H1 (cell line): ENCODE measurements at regions not wholly inside any gene's neighbourhood (a gene's known extent, or its start where the extent isn't known, plus 50 kb on each side); places are given as distances from the start of the nearest gene placed in this dataset.
A peak's percentile ranks its signal among the peaks of the same experiment; 100 is the strongest.

Source experiments
- CTCF ChIA-PET: fragments of 300-600 bp; sonication (Branson Sonifier 250); formaldehyde crosslinking; loops from one replicate; lab custom pipeline; 2021; ENCODE audit not compliant: partially characterized antibody; lab: Charles Lee
- POLR2A ChIA-PET: fragments of 300-600 bp; sonication (Branson Sonifier 250); formaldehyde crosslinking; loops from one replicate; lab custom pipeline; 2021; ENCODE audit warnings: inconsistent platforms; ENCODE audit not compliant: partially characterized antibody; lab: Charles Lee
- DNase-seq, 2 experiments: peaks; one replicate each; pipeline versions ENCODE4 v3.0.0 to v3.0.0-alpha.2; 2010 to 2022; ENCODE audit warnings: low spot score in 2 of 2, low read depth in 1 of 2, mixed read lengths in 1 of 2
- FAIRE-seq: peaks from 2 replicates; lab custom pipeline; 2011; peaks lifted over from hg19 to GRCh38; lab: Jason Lieb, UNC
- H2AFZ ChIP-seq: 2 replicates; pipeline ENCODE4 v1.8.1; 2012; ENCODE audit warnings: low read length, inconsistent platforms
- H2AK5ac ChIP-seq: 2 replicates; pipeline ENCODE4 v1.6.1; 2013; ENCODE audit warnings: low read depth, low read length
- H2BK120ac ChIP-seq: replicated peaks from 2 replicates; pipeline ENCODE3; 2013; ENCODE audit warnings: low read depth, low read length, inconsistent platforms
- H2BK12ac ChIP-seq: 2 replicates; pipeline ENCODE4 v1.6.1; 2013; ENCODE audit warnings: low read depth, low read length
- H2BK15ac ChIP-seq: 2 replicates; pipeline ENCODE4 v1.6.1; 2013; ENCODE audit warnings: low read length
- H2BK20ac ChIP-seq: 2 replicates; pipeline ENCODE4 v1.6.1; 2013; ENCODE audit warnings: low read length
- H2BK5ac ChIP-seq: 2 replicates; pipeline ENCODE4 v1.6.1; 2013; ENCODE audit warnings: low read depth, low read length
- H3K14ac ChIP-seq: 2 replicates; pipeline ENCODE4 v1.6.1; 2013; ENCODE audit warnings: inconsistent platforms; ENCODE audit not compliant: insufficient read length
- H3K18ac ChIP-seq: 2 replicates; pipeline ENCODE4 v1.6.1; 2013; ENCODE audit warnings: low read length; ENCODE audit errors: extremely low read depth
- H3K23ac ChIP-seq: 2 replicates; pipeline ENCODE4 v1.6.1; 2013; ENCODE audit warnings: inconsistent platforms; ENCODE audit not compliant: insufficient read length
- H3K23me2 ChIP-seq: 2 replicates; pipeline ENCODE4 v1.6.1; 2013; ENCODE audit warnings: low read depth, low read length
- H3K27ac ChIP-seq: 2 replicates; pipeline ENCODE4 v1.6.1; 2011; ENCODE audit warnings: low read depth, low read length, inconsistent platforms
- H3K27me3 ChIP-seq, 4 experiments: replicated peaks in 1 of 4; 1 replicate in 1 of 4; 2 replicates in 3 of 4; pipeline versions ENCODE4 v1.6.1 to v1.8.1; 2011 to 2013; ENCODE audit warnings: low read length in 3 of 4, mild to moderate bottlenecking in 3 of 4, inconsistent platforms in 2 of 4, mixed read lengths in 2 of 4, moderate library complexity in 1 of 4; ENCODE audit not compliant: control insufficient read depth in 3 of 4, insufficient read depth in 3 of 4; ENCODE audit errors: extremely low read depth in 1 of 4
- H3K36me3 ChIP-seq, 4 experiments: 2 replicates each; pipeline versions ENCODE4 v1.6.1 to v1.8.1; 2011 to 2013; ENCODE audit warnings: mild to moderate bottlenecking in 4 of 4, low read length in 3 of 4, moderate library complexity in 2 of 4, control low read depth in 1 of 4, inconsistent platforms in 1 of 4; ENCODE audit not compliant: insufficient read depth in 4 of 4, control insufficient read depth in 2 of 4
- H3K4ac ChIP-seq: replicated peaks from 2 replicates; pipeline ENCODE3; 2013; ENCODE audit warnings: low read length, low read depth, mixed read lengths, inconsistent platforms; ENCODE audit not compliant: insufficient read length
- H3K4me1 ChIP-seq, 4 experiments: replicated peaks in 1 of 4; 1 replicate in 1 of 4; 2 replicates in 3 of 4; pipeline versions ENCODE4 v1.6.1 to v1.8.1; 2011 to 2013; ENCODE audit warnings: low read length in 3 of 4, inconsistent platforms in 2 of 4, mixed read lengths in 1 of 4; ENCODE audit not compliant: insufficient read depth in 4 of 4, control insufficient read depth in 3 of 4
- H3K4me2 ChIP-seq, 2 experiments: 2 replicates each; pipeline versions ENCODE4 v1.6.1 to v1.8.1; 2011 to 2013; ENCODE audit warnings: low read depth in 2 of 2, low read length in 2 of 2, control low read depth in 1 of 2, inconsistent platforms in 1 of 2, mild to moderate bottlenecking in 1 of 2; ENCODE audit not compliant: insufficient read depth in 1 of 2
- H3K4me3 ChIP-seq, 4 experiments: fragments of 200-600, 300-600 bp in 1 of 4; sonication (generic), shearing (Covaris generic), sonication (Bioruptor Twin) in 1 of 4; 2 replicates each; pipeline versions ENCODE4 v1.5.1 to v1.8.1; 2011 to 2016; ENCODE audit warnings: low read length in 4 of 4, low read depth in 3 of 4, control low read depth in 2 of 4, inconsistent platforms in 2 of 4, mild to moderate bottlenecking in 2 of 4, mixed read lengths in 1 of 4, moderate library complexity in 1 of 4; ENCODE audit not compliant: insufficient read depth in 2 of 4; ENCODE audit errors: extremely low read depth in 1 of 4
- H3K56ac ChIP-seq: replicated peaks from 2 replicates; pipeline ENCODE3; 2013; ENCODE audit warnings: low read depth, mild to moderate bottlenecking, mixed read lengths, low read length, inconsistent platforms; ENCODE audit not compliant: insufficient read length
- H3K79me1 ChIP-seq: 2 replicates; pipeline ENCODE4 v1.6.1; 2013; ENCODE audit warnings: low read depth, low read length, control low read depth
- H3K79me2 ChIP-seq, 2 experiments: 2 replicates each; pipeline versions ENCODE4 v1.6.1 to v1.8.1; 2012 to 2013; ENCODE audit warnings: low read length in 2 of 2, mild to moderate bottlenecking in 2 of 2, inconsistent platforms in 1 of 2; ENCODE audit not compliant: insufficient read depth in 2 of 2, control insufficient read depth in 1 of 2
- H3K9ac ChIP-seq, 4 experiments: replicated peaks in 1 of 4; 1 replicate in 1 of 4; 2 replicates in 3 of 4; pipeline versions ENCODE4 v1.6.1 to v1.8.1; 2011 to 2013; ENCODE audit warnings: low read depth in 3 of 4, low read length in 3 of 4, control low read depth in 2 of 4, mild to moderate bottlenecking in 2 of 4, moderate library complexity in 2 of 4, inconsistent platforms in 1 of 4; ENCODE audit errors: extremely low read depth in 1 of 4
- H3K9me3 ChIP-seq, 2 experiments: 2 replicates each; pipeline versions ENCODE4 v1.6.1 to v1.8.1; 2012 to 2013; ENCODE audit warnings: mild to moderate bottlenecking in 2 of 2, moderate library complexity in 2 of 2, control low read depth in 1 of 2, inconsistent platforms in 1 of 2, low read depth in 1 of 2, low read length in 1 of 2, mixed read lengths in 1 of 2; ENCODE audit not compliant: insufficient read depth in 2 of 2
- H4K20me1 ChIP-seq, 2 experiments: replicated peaks in 1 of 2; 2 replicates each; pipeline versions ENCODE3 to v1.8.1; 2011 to 2013; ENCODE audit warnings: inconsistent platforms in 2 of 2, low read length in 2 of 2, mild to moderate bottlenecking in 1 of 2; ENCODE audit not compliant: insufficient read depth in 2 of 2, control insufficient read depth in 1 of 2
- H4K5ac ChIP-seq: 2 replicates; pipeline ENCODE4 v1.6.1; 2013; ENCODE audit warnings: low read length, low read depth, mixed read lengths, inconsistent platforms; ENCODE audit not compliant: insufficient read length
- H4K8ac ChIP-seq: 2 replicates; pipeline ENCODE4 v1.8.0; 2013; ENCODE audit warnings: mild to moderate bottlenecking, moderate library complexity, low read length, inconsistent platforms; ENCODE audit not compliant: insufficient read depth; ENCODE audit errors: extremely low read depth
- H4K91ac ChIP-seq: replicated peaks from 2 replicates; pipeline ENCODE3; 2013; ENCODE audit warnings: low read length, mixed read lengths, inconsistent platforms; ENCODE audit not compliant: insufficient read length
- BRCA1 ChIP-seq: IDR thresholded peaks from 2 replicates; pipeline ENCODE4 v1.6.1; 2012; ENCODE audit warnings: low read depth, low read length, improper control_type of control experiment
- CTBP2 ChIP-seq: IDR thresholded peaks from 2 replicates; pipeline ENCODE4 v1.7.0; 2011; ENCODE audit warnings: borderline replicate concordance, mild to moderate bottlenecking, moderate library complexity, mixed read lengths, low read length; ENCODE audit not compliant: insufficient read depth, insufficient read length
- GTF2F1 ChIP-seq: IDR thresholded peaks from 2 replicates; pipeline ENCODE4 v1.6.1; 2012; ENCODE audit warnings: low read depth, low read length, improper control_type of control experiment, borderline replicate concordance
- MAFK ChIP-seq: IDR thresholded peaks from 2 replicates; pipeline ENCODE4 v1.6.1; 2012; ENCODE audit warnings: low read depth, mild to moderate bottlenecking, improper control_type of control experiment, low read length
- TAF7 ChIP-seq: optimal IDR thresholded peaks from 2 replicates; pipeline ENCODE3; 2011; ENCODE audit warnings: low read depth, mild to moderate bottlenecking, inconsistent platforms, low read length, moderate library complexity, borderline replicate concordance

GRCh38 chr6:87904011-87904410 lies 143.6 kb upstream of the SPACA1 start:
- no peak overlapping the region for H4K8ac ChIP-seq
- no peak overlapping the region for H3K27ac ChIP-seq
- no peak overlapping the region for H2AK5ac ChIP-seq
- H3K79me2 ChIP-seq, result no peaks in the 10 kb centered on the region
- H3K36me3 ChIP-seq, result no peaks in the 10 kb centered on the region
- FAIRE-seq (no peak), DNase-seq (no peak)
- H3K23ac ChIP-seq, result no peak overlapping the region
- H3K4me1 ChIP-seq, result peaks cover 3 to 18% (median 16%) of the 10 kb centered on the region in 4 experiments; a peak in 6 of 7 replicates
- no peak overlapping the region for H3K14ac ChIP-seq
- peak overlapping the region in 1 of 2 experiments; percentile 37; a peak in 2 of 4 replicates for H3K4me2 ChIP-seq
- H3K9ac ChIP-seq, result no peak overlapping the region
- CTCF ChIA-PET, result interaction anchor here (0.6 kb wide), 1 partner anchor 102 kb away, joined by 3 read pairs; no protein-coding TSS in a partner anchor
- H3K79me1 ChIP-seq, result no peaks in the 10 kb centered on the region
- H3K4me3 ChIP-seq, result 0 out of 8 replicates have a peak overlapping the region, but pooled peaks of 1 of the 4 experiments have one; percentile 3
- H3K4ac ChIP-seq, result no peak overlapping the region
- no peak overlapping the region for H2BK5ac ChIP-seq
- no peak overlapping the region for H2BK15ac ChIP-seq
- no peak overlapping the region for H3K56ac ChIP-seq
- H4K5ac ChIP-seq, result no peak overlapping the region
- no peak overlapping the region for H2BK20ac ChIP-seq
- H2BK12ac ChIP-seq, result no peak overlapping the region
- H4K20me1 ChIP-seq, result no peaks in the 10 kb centered on the region
- POLR2A ChIA-PET, result no interaction called here
- H2BK120ac ChIP-seq, result no peak overlapping the region
- H3K9me3 ChIP-seq, result no peaks in the 10 kb centered on the region
- H4K91ac ChIP-seq, result no peak overlapping the region
- TF ChIP-seq CTBP2 (no peak), GTF2F1 (no peak), MAFK (no peak), TAF7 (no peak), BRCA1 (no peak)
- H3K23me2 ChIP-seq, result no peaks in the 10 kb centered on the region
- H3K18ac ChIP-seq, result no peak overlapping the region
- H3K27me3 ChIP-seq, result peaks cover 0 to 1% (median 0%) of the 10 kb centered on the region in 4 experiments; a peak in 1 of 7 replicates
- 0 out of 2 replicates have a peak overlapping the region, but pooled peaks have one; percentile 18 for H2AFZ ChIP-seq
